HG03108 (cell line): ENCODE measurements at regions not wholly inside any gene's neighbourhood (a gene's known extent, or its start where the extent isn't known, plus 50 kb on each side); places are given as distances from the start of the nearest gene placed in this dataset.
"Not testable (repeated sequence)": the region's sequence is repeated elsewhere in the genome, so short reads cannot be mapped to it uniquely, and the experiment has no call there.

ENCODE experiments used
- ATAC-seq: cut with Tn5 transposase; IDR thresholded peaks from one replicate; pipeline ENCODE4 v1.9.1; 2021; ENCODE audit warnings: moderate library complexity; ENCODE audit not compliant: unreplicated experiment

DNA sequence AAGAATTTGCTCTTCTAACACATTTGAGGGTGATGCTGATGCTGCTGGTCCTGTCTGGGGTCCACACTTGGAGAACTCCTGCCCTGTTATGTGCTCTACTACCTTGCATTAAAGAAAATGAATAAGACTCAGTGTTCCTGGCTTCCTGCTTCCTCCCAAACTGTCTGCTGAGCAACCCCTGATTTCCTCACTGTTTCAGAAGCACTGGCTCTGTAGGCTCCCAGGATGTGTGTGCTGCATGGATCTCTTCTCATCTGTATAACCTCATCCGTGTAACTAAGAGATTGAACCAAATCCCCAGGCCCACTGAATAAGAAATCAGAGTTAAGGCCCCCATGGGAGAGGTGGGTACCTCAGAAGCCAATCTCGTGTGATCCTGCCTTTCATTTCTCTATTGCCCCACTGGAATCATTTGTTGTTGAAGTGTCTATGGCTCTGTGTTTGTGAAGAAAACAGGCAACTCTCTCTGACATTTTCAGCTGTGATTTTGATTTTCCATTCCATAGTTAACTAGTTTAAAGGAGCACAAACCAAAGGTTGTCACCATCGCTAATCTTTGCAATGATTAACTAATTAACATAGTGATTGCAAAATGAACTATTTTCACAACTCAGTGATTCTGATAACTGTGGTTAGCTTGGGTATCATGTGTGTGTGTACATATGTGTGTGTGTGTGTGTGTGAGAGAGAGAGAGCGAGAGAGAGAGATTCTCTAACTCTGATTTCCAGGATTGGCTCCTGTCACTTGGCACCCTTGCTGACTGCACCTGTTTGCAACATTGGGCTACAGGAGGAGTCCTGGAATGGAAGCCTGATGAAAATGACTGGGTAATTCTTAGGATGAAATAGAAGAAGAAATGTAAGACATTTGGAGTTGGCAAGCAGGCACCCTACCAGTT lies 196.2 kb downstream of the SLC38A4 start:
- no peak for ATAC-seq

DNA sequence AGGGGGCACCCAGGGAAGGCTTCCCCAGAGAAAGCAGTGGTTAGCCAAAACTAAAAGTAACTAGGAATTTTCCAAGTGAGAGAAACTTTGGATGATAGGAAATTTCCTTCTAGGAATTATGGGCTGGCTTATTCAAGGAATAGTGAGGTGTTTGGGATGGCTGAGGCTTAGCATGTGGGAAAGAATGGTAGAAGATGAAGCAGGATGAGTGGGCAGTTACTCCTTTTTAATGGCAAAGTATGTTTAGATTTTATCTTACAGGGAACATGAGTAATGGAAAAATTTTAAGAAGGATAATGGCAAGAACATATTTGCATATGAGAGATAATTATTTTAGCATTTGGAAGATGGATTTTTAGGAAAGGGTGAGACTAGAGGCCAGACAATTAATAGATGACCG lies 197.6 kb downstream of the SLC38A4 start:
- ATAC-seq = no peak

- ATAC-seq = no peak
Observed at GRCh38 chr12:46627686-46628085, 198.1 kb downstream of the SLC38A4 start.

DNA sequence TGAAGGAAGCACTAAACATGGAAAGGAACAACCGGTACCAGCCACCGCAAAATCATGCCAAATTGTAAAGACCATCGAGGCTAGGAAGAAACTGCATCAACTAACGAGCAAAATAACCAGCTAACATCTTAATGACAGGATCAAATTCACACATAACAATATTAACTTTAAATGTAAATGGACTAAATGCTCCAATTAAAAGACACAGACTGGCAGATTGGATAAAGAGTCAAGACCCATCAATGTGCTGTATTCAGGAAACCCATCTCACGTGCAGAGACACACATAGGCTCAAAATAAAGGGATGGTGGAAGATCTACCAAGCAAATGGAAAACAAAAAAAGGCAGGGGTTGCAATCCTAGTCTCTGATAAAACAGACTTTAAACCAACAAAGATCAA lies 206.3 kb downstream of the SLC38A4 start:
- ATAC-seq = not testable (repeated sequence)

DNA sequence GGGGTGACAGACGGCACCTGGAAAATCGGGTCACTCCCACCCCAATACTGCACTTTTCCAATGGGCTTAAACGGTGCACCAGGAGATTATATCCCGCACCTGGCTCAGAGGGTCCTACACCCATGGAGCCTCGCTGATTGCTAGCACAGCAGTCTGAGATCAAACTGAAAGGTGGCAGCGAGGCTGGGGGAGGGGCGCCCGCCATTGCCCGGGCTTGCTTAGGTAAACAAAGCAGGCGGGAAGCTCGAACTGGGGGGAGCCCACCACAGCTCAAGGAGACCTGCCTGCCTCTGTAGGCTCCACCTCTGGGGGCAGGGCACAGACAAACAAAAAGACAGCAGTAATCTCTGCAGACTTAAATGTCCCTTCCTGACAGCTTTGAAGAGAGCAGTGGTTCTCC lies 208.1 kb downstream of the SLC38A4 start:
- not testable (repeated sequence) for ATAC-seq

- ATAC-seq = no peak
Observed at GRCh38 chr12:46617167-46617566, 208.6 kb downstream of the SLC38A4 start.

DNA sequence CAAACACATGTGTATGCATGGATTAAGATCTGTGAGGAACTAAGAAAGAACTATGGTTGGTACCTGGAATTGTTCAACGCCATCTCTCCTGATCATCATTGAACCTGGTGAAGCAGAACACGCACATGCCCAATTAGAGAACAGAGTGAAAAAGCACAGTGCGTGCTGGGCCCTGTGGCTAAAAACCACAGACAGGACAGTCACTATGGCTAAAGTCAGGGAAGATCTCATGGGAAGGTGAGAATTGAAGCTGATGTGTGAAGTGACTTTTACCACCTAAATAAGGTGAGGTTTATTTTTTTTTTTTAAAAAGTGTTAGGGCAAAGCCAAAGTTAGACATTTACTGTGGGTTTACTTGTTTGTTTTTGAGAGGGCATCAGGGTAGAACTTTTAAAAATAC lies 215.0 kb downstream of the SLC38A4 start:
- ATAC-seq = no peak

GRCh38 chr12:46609674-46610073 lies 216.1 kb downstream of the SLC38A4 start:
- ATAC-seq = no peak

- no peak for ATAC-seq
Observed at GRCh38 chr12:46609273-46609623, 216.5 kb downstream of the SLC38A4 start.

DNA sequence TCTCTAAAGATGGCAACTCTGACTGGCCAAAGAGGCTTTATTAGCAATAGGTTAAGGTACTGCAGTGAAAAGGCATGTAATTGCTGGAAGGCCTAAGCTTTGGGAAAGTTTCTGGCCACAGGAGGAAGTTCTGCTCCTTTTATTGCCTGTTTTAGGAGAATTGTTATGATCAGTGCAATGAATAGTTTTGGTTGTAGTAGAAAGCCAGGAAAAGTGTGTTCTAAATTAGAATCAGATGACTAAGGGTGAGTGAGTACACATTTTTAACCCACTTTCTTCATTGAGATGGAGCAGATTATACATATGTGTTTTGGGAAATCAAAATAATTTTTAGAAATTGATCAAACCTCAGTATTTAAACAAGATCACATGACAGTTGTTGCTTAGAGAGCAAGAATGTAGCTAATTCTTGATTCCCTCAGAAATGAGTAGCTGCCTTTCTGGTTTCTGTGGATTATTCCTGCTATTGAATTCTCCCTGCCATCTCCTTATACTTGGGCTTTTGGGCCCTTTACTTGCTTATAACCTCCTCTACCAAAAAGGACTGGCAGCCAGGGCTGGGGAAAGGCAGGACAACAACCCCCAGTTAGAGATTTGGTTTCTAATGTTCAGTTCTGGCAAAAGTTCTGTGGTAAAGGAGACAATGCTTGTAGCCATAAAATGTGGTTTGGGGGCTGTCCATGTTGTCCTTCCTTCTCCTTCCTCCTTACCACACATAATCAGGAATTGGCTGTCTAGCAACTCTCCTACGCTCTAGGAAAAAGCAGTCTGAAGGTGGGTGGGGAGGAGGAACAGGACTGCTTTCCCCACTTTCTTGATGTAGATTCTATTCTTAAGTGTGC lies 217.1 kb downstream of the SLC38A4 start:
- ATAC-seq = no peak

GRCh38 chr12:46604684-46605083 lies 221.1 kb downstream of the SLC38A4 start:
- no peak for ATAC-seq

- ATAC-seq = no peak
Observed at GRCh38 chr12:46603776-46604456, 221.9 kb downstream of the SLC38A4 start.

DNA sequence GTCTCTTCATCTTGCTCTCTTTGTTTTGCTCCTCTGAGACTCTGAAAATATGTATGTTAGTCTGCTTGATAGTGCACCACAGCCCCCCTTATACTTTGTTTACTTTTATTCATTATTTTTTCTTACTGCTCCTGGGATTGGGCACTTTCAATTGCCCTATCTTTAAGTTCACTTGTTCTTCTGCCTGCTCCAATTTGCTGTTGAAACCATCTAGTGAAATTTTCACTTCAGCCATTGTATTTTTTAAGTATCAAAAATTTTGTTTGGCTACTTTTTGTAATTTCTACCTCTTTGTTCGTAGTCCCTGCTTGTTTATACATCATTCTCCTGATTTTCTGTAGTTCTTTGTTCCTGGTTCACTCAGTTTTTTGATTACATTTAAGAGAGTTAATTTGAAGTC lies 223.3 kb downstream of the SLC38A4 start:
- ATAC-seq = no peak

DNA sequence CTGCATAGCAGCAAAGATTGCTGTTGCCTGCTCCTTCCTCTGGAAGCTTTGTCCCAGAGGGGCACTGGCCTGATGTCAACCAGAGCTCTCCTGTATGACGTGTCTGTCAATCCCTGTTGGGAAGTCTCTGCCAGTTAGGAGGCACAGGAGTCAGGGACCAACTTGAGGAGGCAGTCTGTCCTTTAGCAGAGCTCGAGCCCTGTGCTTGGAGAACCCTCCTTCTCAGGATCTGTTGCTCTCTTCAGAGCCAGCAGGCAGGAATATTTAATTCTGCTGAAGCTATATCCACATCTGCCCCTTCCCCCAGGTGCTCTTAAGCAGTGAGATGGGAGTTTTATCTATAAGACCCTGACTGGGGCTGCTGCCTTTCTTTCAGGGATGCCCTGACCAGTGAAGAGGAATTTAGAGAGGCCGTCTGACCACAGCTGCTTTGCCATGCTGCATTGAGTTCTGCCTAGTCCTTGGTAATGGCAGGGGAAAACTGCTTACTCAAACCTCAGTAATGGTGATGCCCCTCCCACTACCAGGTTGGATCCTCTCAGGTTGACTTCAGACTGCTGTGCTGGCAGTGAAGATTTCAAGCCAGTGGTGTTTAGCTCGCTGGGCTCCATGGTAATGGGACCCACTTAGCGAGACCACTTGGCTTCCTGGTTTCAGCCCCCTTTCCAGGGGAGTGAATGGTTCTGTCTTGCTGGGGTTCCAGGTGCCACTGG lies 218.6 kb upstream of the SLC38A2 start:
- no peak for ATAC-seq

DNA sequence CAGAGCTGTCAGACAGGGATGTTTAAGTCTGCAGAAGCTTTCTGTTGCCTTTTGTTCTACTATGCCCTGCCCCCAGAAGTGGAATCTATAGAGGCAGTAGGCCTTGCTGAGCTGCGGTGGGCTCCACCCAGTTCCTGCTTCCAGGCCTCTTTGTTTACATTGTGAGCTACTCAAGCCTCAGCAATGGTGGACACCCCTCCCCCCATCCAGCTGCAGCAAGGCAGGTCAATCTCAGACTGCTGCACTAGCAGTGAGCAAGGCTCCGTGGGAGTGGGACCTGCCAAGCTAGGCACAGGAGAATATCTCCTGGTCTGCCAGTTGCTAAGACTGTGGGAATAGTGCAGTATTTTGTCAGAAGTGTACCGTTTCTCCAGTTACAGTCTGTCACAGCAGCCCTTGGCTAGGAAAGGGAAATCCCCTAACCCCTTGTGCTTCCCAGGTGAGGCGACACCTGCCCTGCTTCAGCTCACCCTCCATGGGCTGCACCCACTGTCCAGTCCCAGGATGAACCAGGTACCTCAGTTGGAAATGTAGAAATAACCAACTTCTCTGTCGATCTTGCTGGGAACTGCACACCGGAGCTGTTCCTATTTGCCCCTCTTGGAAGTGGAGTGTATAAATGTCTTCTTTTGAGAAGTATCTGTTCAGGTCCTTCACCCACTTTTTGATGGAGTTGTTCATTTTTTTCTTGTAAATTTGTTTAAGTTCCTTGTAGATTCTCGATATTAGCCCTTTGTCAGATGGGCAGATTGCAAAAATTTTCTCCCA lies 213.5 kb upstream of the SLC38A2 start:
- no peak for ATAC-seq

- not testable (repeated sequence) for ATAC-seq
Observed at GRCh38 chr12:46584098-46584497, 211.5 kb upstream of the SLC38A2 start.

- ATAC-seq = not testable (repeated sequence)
Observed at GRCh38 chr12:46581990-46582389, 209.4 kb upstream of the SLC38A2 start.

DNA sequence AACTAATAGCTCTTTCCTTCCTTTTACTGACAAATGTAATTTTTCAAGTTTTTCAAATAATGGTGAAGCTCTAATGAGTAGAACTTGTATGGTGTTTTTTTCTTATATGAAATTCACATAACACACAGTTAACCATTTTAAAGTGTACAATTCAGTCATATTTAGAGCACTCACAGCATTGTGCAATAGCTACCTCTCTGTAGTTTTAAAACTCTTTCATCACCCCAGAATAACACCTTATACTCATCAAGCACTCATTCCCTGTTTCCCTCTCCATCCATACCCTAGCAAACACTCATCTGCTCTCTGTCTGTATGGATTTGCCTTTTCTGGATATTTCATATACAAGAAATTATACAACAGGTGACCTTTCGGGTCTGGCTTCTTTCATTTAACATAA lies 207.9 kb upstream of the SLC38A2 start:
- ATAC-seq = no peak

- ATAC-seq = no peak
Observed at GRCh38 chr12:46579474-46579873, 206.9 kb upstream of the SLC38A2 start.
